Gastrocnemius medialis (tissue), 4 donors: ENCODE measurements at regions not wholly inside any gene's neighbourhood (a gene's known extent, or its start where the extent isn't known, plus 50 kb on each side); places are given as distances from the start of the nearest gene placed in this dataset.

Experiments
- ATAC-seq, 2 donors: fragments of 150-250 bp; one replicate each; pipeline ENCODE4 v1.9.1; 2016
- DNase-seq, 2 donors: peaks; one replicate each; pipeline ENCODE4 v3.0.0-alpha.2; 2019
- H3K27ac ChIP-seq, 4 donors: fragments of 200-600 bp; sonication (generic); 1 replicate in 1 of 4; 2 replicates in 3 of 4; pipeline ENCODE4 v1.5.1; 2016 to 2018; ENCODE audit warnings: mild to moderate bottlenecking in 2 of 4, moderate library complexity in 1 of 4
- H3K27me3 ChIP-seq, 3 donors: fragments of 200-600 bp; sonication (generic) in 2 of 3; 1 replicate in 1 of 3; 2 replicates in 2 of 3; pipeline versions ENCODE4 v1.5.1 to v1.6.0; 2016 to 2019; ENCODE audit warnings: mild to moderate bottlenecking in 1 of 3, moderate library complexity in 1 of 3
- H3K36me3 ChIP-seq, 2 donors: fragments of 200-600 bp; sonication (generic) in 1 of 2; one replicate each; pipeline ENCODE4 v1.5.1; 2017 to 2018
- H3K4me1 ChIP-seq, 2 donors: fragments of 200-600 bp; sonication (generic) in 1 of 2; one replicate each; pipeline ENCODE4 v1.5.1; 2016 to 2017; ENCODE audit warnings: mild to moderate bottlenecking in 2 of 2
- H3K4me3 ChIP-seq, 4 donors: fragments of 200-600 bp; sonication (generic) in 3 of 4; 1 replicate in 1 of 4; 2 replicates in 3 of 4; pipeline ENCODE4 v1.5.1; 2016 to 2019; ENCODE audit warnings: mild to moderate bottlenecking in 2 of 4
- H3K9me3 ChIP-seq, 3 donors: fragments of 200-600 bp; sonication (generic) in 2 of 3; 1 replicate in 1 of 3; 2 replicates in 2 of 3; pipeline ENCODE4 v1.5.1; 2016 to 2019
- CTCF ChIP-seq, 5 experiments: fragments of 450-650 bp in 3 of 5; fragments of 200-600 bp in 2 of 5; sonication (generic) in 2 of 5; IDR thresholded peaks in 4 of 5; conservative IDR thresholded peaks in 1 of 5; 1 replicate in 4 of 5; 2 replicates in 1 of 5; pipeline ENCODE4 v1.5.1; 2016 to 2019; ENCODE audit warnings: antibody characterized with exemption in 5 of 5, mild to moderate bottlenecking in 3 of 5, moderate library complexity in 3 of 5
- POLR2A ChIP-seq, 2 donors: fragments of 450-650 bp; IDR thresholded peaks; one replicate each; pipeline ENCODE4 v1.6.1; 2017; ENCODE audit warnings: antibody characterized with exemption in 2 of 2, mild to moderate bottlenecking in 2 of 2, moderate library complexity in 2 of 2
- in situ Hi-C, 4 donors: fragments of 200-750 bp; cut with MboI; loops; one replicate each; pipeline versions ENCODE4 v1.15.0 to v1.8.0; 2017; ENCODE audit warnings: low sequenced_read_pairs in 4 of 4
- intact Hi-C: fragments of 100-400 bp; cut with DNase I; formaldehyde crosslinking; loops from one replicate; pipeline ENCODE4 v1.15.1; 2023; ENCODE audit warnings: low total_unique reads

GRCh38 chr10:131685576-131685975 is 215.2 kb upstream of the PPP2R2D start:
- DNase-seq (no peak), ATAC-seq (no peak)
- intact Hi-C loops (no loop called here), in situ Hi-C loops (no loop called here)
- H3K36me3 ChIP-seq, result no peaks in the 10 kb centered on the region
- no peak overlapping the region for H3K27ac ChIP-seq
- no peaks in the 10 kb centered on the region for H3K4me1 ChIP-seq
- TF ChIP-seq POLR2A (IDR thresholded peaks at IDR 0.05) (no peak), CTCF (IDR thresholded peaks at IDR 0.05 in 4 of 5, conservative IDR thresholded peaks at IDR 0.05 in 1 of 5) (no peak)
- no peak overlapping the region for H3K4me3 ChIP-seq
- no peaks in the 10 kb centered on the region for H3K27me3 ChIP-seq
- H3K9me3 ChIP-seq, result no peaks in the 10 kb centered on the region

- Histone ChIP-seq H3K9me3 (no peaks in the 10 kb centered on the region), H3K27ac (no peak overlapping the region), H3K4me3 (no peak overlapping the region), H3K36me3 (no peaks in the 10 kb centered on the region), H3K27me3 (no peaks in the 10 kb centered on the region), H3K4me1 (no peaks in the 10 kb centered on the region)
- DNase-seq (no peak), ATAC-seq (no peak)
- no peak for TF ChIP-seq CTCF (IDR thresholded peaks at IDR 0.05 in 4 of 5, conservative IDR thresholded peaks at IDR 0.05 in 1 of 5)
- TF ChIP-seq POLR2A (IDR thresholded peaks at IDR 0.05), result no peak
- in situ Hi-C loops, result no loop called here
- intact Hi-C loops, result no loop called here
These were observed 213.9 kb upstream of the PPP2R2D start for GRCh38 chr10:131686781-131687420.

- TF ChIP-seq POLR2A (IDR thresholded peaks at IDR 0.05) (no peak), CTCF (IDR thresholded peaks at IDR 0.05 in 4 of 5, conservative IDR thresholded peaks at IDR 0.05 in 1 of 5) (no peak)
- DNase-seq (no peak), ATAC-seq (no peak)
- no peak overlapping the region for H3K4me3 ChIP-seq
- intact Hi-C loops (no loop called here), in situ Hi-C loops (no loop called here)
- no peak overlapping the region for H3K27ac ChIP-seq
- peaks cover 0 to 2% (median 0%) of the 10 kb centered on the region in 3 donors for H3K27me3 ChIP-seq
- H3K4me1 ChIP-seq, result no peaks in the 10 kb centered on the region
- no peaks in the 10 kb centered on the region for H3K9me3 ChIP-seq
- no peaks in the 10 kb centered on the region for H3K36me3 ChIP-seq
These were observed 212.5 kb upstream of the PPP2R2D start for GRCh38 chr10:131688304-131688703.

- Histone ChIP-seq H3K27me3 (peaks cover 0 to 2% (median 0%) of the 10 kb centered on the region in 3 donors), H3K36me3 (no peaks in the 10 kb centered on the region), H3K4me1 (no peaks in the 10 kb centered on the region), H3K27ac (no peak overlapping the region), H3K9me3 (no peaks in the 10 kb centered on the region), H3K4me3 (no peak overlapping the region)
- TF ChIP-seq CTCF (IDR thresholded peaks at IDR 0.05 in 4 of 5, conservative IDR thresholded peaks at IDR 0.05 in 1 of 5) (no peak), POLR2A (IDR thresholded peaks at IDR 0.05) (no peak)
- no peak for ATAC-seq
- intact Hi-C loops (no loop called here), in situ Hi-C loops (no loop called here)
- DNase-seq, result no peak
These were observed 211.8 kb upstream of the PPP2R2D start for GRCh38 chr10:131689016-131689415.

GRCh38 chr10:131689486-131689885 is 211.3 kb upstream of the PPP2R2D start:
- DNase-seq, result no peak
- in situ Hi-C loops (no loop called here), intact Hi-C loops (no loop called here)
- TF ChIP-seq POLR2A (IDR thresholded peaks at IDR 0.05), result no peak
- no peak for TF ChIP-seq CTCF (IDR thresholded peaks at IDR 0.05 in 4 of 5, conservative IDR thresholded peaks at IDR 0.05 in 1 of 5)
- Histone ChIP-seq H3K36me3 (no peaks in the 10 kb centered on the region), H3K9me3 (no peaks in the 10 kb centered on the region), H3K4me1 (no peaks in the 10 kb centered on the region), H3K27ac (no peak overlapping the region), H3K4me3 (no peak overlapping the region), H3K27me3 (peaks cover 0 to 2% (median 0%) of the 10 kb centered on the region in 3 donors)
- ATAC-seq, result no peak
